A549 (cell line): ENCODE measurements at regions not wholly inside any gene's neighbourhood (a gene's known extent, or its start where the extent isn't known, plus 50 kb on each side); places are given as distances from the start of the nearest gene placed in this dataset.

Experiments
- ATAC-seq, 2 experiments: fragments of 200-7000 bp in 1 of 2; fragments of >200 bp in 1 of 2; cut with Nextera tagmentation in 1 of 2; cut with Tn5 transposase in 1 of 2; 3 replicates each; pipeline versions ENCODE4 v1.8.0 to v1.9.1; 2018 to 2020; ENCODE audit warnings: mild to moderate bottlenecking in 1 of 2, moderate library complexity in 1 of 2
- CTCF ChIA-PET: fragments of 300-600 bp; sonication (Branson Sonifier 250); formaldehyde crosslinking; extraction: SDS; loops from one replicate; lab custom pipeline; 2021; ENCODE audit warnings: antibody characterized with exemption, inconsistent platforms; lab: Yijun Ruan, JAX
- POLR2A ChIA-PET: fragments of 350-600 bp; formaldehyde crosslinking; extraction: SDS; loops from one replicate; lab custom pipeline; 2021; ENCODE audit warnings: antibody characterized with exemption, inconsistent platforms; lab: Yijun Ruan, JAX
- DNase-seq, 2 experiments: peaks; one replicate each; pipeline versions ENCODE4 v3.0.0 to v3.0.0-alpha.2; 2011 to 2016; ENCODE audit warnings: low read depth in 1 of 2, low spot score in 1 of 2
- FAIRE-seq: peaks from 2 replicates; lab custom pipeline; 2011; peaks lifted over from hg19 to GRCh38; lab: Jason Lieb, UNC
- H3K27ac ChIP-seq, 2 experiments: fragments of >200 bp; sonication (Bioruptor Twin); formaldehyde crosslinking; 3 replicates each; pipeline ENCODE4 v1.5.1; 2016 to 2017
- H3K4me1 ChIP-seq: fragments of >200 bp; sonication (Bioruptor Twin); formaldehyde crosslinking; 3 replicates; pipeline ENCODE4 v1.6.1; 2016
- H3K4me2 ChIP-seq: fragments of >200 bp; sonication (Bioruptor Twin); formaldehyde crosslinking; 3 replicates; pipeline ENCODE4 v1.6.1; 2016
- H3K4me3 ChIP-seq: fragments of >200 bp; sonication (Bioruptor Twin); formaldehyde crosslinking; 3 replicates; pipeline ENCODE4 v1.5.1; 2016
- H3K9me3 ChIP-seq: fragments of >200 bp; sonication (Bioruptor Twin); formaldehyde crosslinking; 3 replicates; pipeline ENCODE4 v1.6.1; 2016
- CBX2 ChIP-seq: fragments of 200-600 bp; sonication (generic); IDR thresholded peaks from 2 replicates; pipeline ENCODE4 v1.6.1; 2016; ENCODE audit warnings: low read depth, mild to moderate bottlenecking, borderline replicate concordance
- CEBPB ChIP-seq, 2 experiments: fragments of >200 bp in 1 of 2; sonication (Bioruptor Twin) in 1 of 2; formaldehyde crosslinking in 1 of 2; IDR thresholded peaks; 2 replicates each; pipeline ENCODE4 v1.6.1; 2012 to 2016
- EHMT2 ChIP-seq: fragments of 200-600 bp; sonication (generic); IDR thresholded peaks from 2 replicates; pipeline ENCODE4 v1.6.1; 2016; ENCODE audit warnings: antibody characterized with exemption, low read depth, mild to moderate bottlenecking, moderate library complexity
- FOSL2 ChIP-seq, 2 experiments: fragments of 450-650 bp in 1 of 2; fragments of >200 bp in 1 of 2; sonication (Bioruptor Twin) in 1 of 2; formaldehyde crosslinking; IDR thresholded peaks; 2 replicates each; pipeline versions ENCODE4 v1.5.0 to v1.6.1; 2016 to 2020; ENCODE audit warnings: mild to moderate bottlenecking in 1 of 2, moderate library complexity in 1 of 2
- HDAC2 ChIP-seq: fragments of 200-600 bp; sonication (generic); IDR thresholded peaks from 2 replicates; pipeline ENCODE4 v1.6.1; 2016
- HEYL ChIP-seq: fragments of 250-450 bp; sonication (Bioruptor Pico); IDR thresholded peaks from 2 replicates; pipeline ENCODE4 v1.8.0; 2021; ENCODE audit warnings: mild to moderate bottlenecking, moderate library complexity
- HOXA7 ChIP-seq: fragments of 250-450 bp; sonication (Bioruptor Pico); IDR thresholded peaks from 2 replicates; pipeline ENCODE4 v1.5.0; 2020; ENCODE audit warnings: mild to moderate bottlenecking, moderate library complexity
- HOXB5 ChIP-seq: fragments of 250-450 bp; sonication (Bioruptor Pico); IDR thresholded peaks from 2 replicates; pipeline ENCODE4 v1.5.0; 2020; ENCODE audit warnings: mild to moderate bottlenecking, moderate library complexity
- KDM5A ChIP-seq: fragments of 200-600 bp; sonication (generic); IDR thresholded peaks from 2 replicates; pipeline ENCODE4 v1.6.1; 2016; ENCODE audit warnings: antibody characterized with exemption, mild to moderate bottlenecking
- MAZ ChIP-seq: fragments of 150-350 bp; IDR thresholded peaks from 2 replicates; pipeline ENCODE4 v1.6.1; 2014; ENCODE audit warnings: antibody characterized with exemption, low read depth, low read length, borderline replicate concordance
- NFE2L2 ChIP-seq: fragments of 150-350 bp; conservative IDR thresholded peaks from 2 replicates; pipeline ENCODE4 v1.6.1; 2014; ENCODE audit warnings: low read length
- NPAS2 ChIP-seq: fragments of 250-450 bp; sonication (Bioruptor Pico); IDR thresholded peaks from 2 replicates; pipeline ENCODE4 v1.8.0; 2022; ENCODE audit warnings: mild to moderate bottlenecking, moderate library complexity, borderline replicate concordance
- PHF8 ChIP-seq: fragments of 200-600 bp; sonication (generic); IDR thresholded peaks from 2 replicates; pipeline ENCODE4 v1.6.1; 2016; ENCODE audit warnings: low read depth, mild to moderate bottlenecking, antibody characterized with exemption, moderate library complexity, borderline replicate concordance
- POLR2A ChIP-seq: IDR thresholded peaks from 2 replicates; pipeline ENCODE4 v1.6.1; 2012; ENCODE audit warnings: mild to moderate bottlenecking, low read length
- RCOR1 ChIP-seq: fragments of 150-350 bp; IDR thresholded peaks from 2 replicates; pipeline ENCODE4 v1.6.1; 2014; ENCODE audit warnings: antibody characterized with exemption, low read length, low read depth
- RNF2 ChIP-seq: fragments of 200-600 bp; sonication (generic); IDR thresholded peaks from 2 replicates; pipeline ENCODE4 v1.6.1; 2016; ENCODE audit warnings: low read depth, mild to moderate bottlenecking, antibody characterized with exemption, moderate library complexity, borderline replicate concordance
- SMC3 ChIP-seq: fragments of >200 bp; sonication (Bioruptor Twin); formaldehyde crosslinking; IDR thresholded peaks from 3 replicates; pipeline ENCODE4 v1.6.1; 2018; ENCODE audit warnings: inconsistent platforms
- SREBF2 ChIP-seq: fragments of 450-650 bp; IDR thresholded peaks from 2 replicates; pipeline ENCODE4 v1.6.1; 2014; ENCODE audit warnings: mild to moderate bottlenecking, moderate library complexity
- TP53 ChIP-seq: fragments of 250-450 bp; sonication (Bioruptor Pico); IDR thresholded peaks from 2 replicates; pipeline ENCODE4 v1.5.0; 2021; ENCODE audit warnings: mild to moderate bottlenecking, moderate library complexity
- ZC3H11A ChIP-seq: fragments of 450-650 bp; IDR thresholded peaks from 2 replicates; pipeline ENCODE4 v1.6.1; 2014; ENCODE audit warnings: antibody characterized with exemption, mild to moderate bottlenecking
- ZFP36 ChIP-seq: fragments of 450-650 bp; IDR thresholded peaks from 2 replicates; pipeline ENCODE4 v1.6.1; 2014; ENCODE audit warnings: borderline replicate concordance; ENCODE audit not compliant: partially characterized antibody
- WGBS: methylation state at CpG from one replicate; pipeline ENCODE4 v1.1.6; 2017; ENCODE audit errors: missing lambda C conversion rate; 5-methylcytosine and 5-hydroxymethylcytosine counted together
- TF ChIP-seq, protein P1 (sequence below): IDR thresholded peaks from 2 replicates; pipeline ENCODE4 v1.6.1; 2012
- TF ChIP-seq, protein P2 (sequence below): fragments of 450-650 bp; IDR thresholded peaks from 2 replicates; pipeline ENCODE4 v1.6.1; 2014; ENCODE audit warnings: antibody characterized with exemption
- TF ChIP-seq, protein P3 (sequence below): fragments of 200-600 bp; sonication (generic); IDR thresholded peaks from 2 replicates; pipeline ENCODE4 v1.6.1; 2016; ENCODE audit warnings: antibody characterized with exemption, mild to moderate bottlenecking, moderate library complexity
- TF ChIP-seq, protein P4 (sequence below): IDR thresholded peaks from 2 replicates; pipeline ENCODE4 v1.6.1; 2012
- TF ChIP-seq, protein P5 (sequence below): fragments of 150-350 bp; IDR thresholded peaks from 2 replicates; pipeline ENCODE4 v1.6.1; 2014; ENCODE audit warnings: low read depth, mild to moderate bottlenecking, low read length

DNA sequence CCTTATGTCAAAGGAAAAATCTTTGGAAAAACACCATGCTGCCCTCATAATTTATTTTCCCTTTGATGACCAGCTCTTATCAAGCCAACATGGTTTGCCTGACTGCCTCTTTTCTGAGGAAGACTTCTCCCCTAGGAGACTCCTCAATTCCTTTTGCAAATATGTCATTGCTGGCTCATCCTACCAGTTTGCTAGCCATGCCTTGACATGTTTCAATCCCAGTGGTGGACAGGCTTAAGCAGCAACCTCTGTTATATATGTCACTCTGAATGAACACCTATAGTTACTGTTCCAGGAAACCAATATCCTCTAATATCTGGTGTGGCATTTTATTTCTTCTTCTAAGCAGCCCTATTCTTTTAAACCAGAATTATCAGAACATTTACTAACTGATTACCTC lies 615.8 kb downstream of the HTR1A start:
- POLR2A ChIA-PET, result no interaction called here
- ATAC-seq (no peak), FAIRE-seq (no peak), DNase-seq (no peak)
- H3K9me3 ChIP-seq, result no peaks in the 10 kb centered on the region
- CTCF ChIA-PET, result no interaction called here
- no peak overlapping the region for H3K4me3 ChIP-seq
- H3K4me2 ChIP-seq, result no peak overlapping the region
- no peaks in the 10 kb centered on the region for H3K4me1 ChIP-seq
- no peak overlapping the region for H3K27ac ChIP-seq
- no peak for TF ChIP-seq ZFP36
- TF ChIP-seq SMC3, result no peak
- no peak for TF ChIP-seq POLR2A
- TF ChIP-seq HEYL (CRISPR knock-in tag), result no peak
- no peak for TF ChIP-seq ZC3H11A
- TF ChIP-seq, protein P1, sequence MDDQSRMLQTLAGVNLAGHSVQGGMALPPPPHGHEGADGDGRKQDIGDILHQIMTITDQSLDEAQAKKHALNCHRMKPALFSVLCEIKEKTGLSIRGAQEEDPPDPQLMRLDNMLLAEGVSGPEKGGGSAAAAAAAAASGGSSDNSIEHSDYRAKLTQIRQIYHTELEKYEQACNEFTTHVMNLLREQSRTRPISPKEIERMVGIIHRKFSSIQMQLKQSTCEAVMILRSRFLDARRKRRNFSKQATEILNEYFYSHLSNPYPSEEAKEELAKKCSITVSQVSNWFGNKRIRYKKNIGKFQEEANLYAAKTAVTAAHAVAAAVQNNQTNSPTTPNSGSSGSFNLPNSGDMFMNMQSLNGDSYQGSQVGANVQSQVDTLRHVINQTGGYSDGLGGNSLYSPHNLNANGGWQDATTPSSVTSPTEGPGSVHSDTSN, result no peak
- TF ChIP-seq FOSL2 (IDR thresholded peaks at IDR 0.05), result no peak
- no peak for TF ChIP-seq FOSL2 (CRISPR knock-in tag; IDR thresholded peaks at IDR 0.05)
- TF ChIP-seq SREBF2, result no peak
- no peak for TF ChIP-seq MAZ
- TF ChIP-seq, protein P2, sequence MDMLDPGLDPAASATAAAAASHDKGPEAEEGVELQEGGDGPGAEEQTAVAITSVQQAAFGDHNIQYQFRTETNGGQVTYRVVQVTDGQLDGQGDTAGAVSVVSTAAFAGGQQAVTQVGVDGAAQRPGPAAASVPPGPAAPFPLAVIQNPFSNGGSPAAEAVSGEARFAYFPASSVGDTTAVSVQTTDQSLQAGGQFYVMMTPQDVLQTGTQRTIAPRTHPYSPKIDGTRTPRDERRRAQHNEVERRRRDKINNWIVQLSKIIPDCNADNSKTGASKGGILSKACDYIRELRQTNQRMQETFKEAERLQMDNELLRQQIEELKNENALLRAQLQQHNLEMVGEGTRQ, result no peak
- no peak for TF ChIP-seq HOXB5
- TF ChIP-seq RNF2, result no peak
- TF ChIP-seq, protein P3, sequence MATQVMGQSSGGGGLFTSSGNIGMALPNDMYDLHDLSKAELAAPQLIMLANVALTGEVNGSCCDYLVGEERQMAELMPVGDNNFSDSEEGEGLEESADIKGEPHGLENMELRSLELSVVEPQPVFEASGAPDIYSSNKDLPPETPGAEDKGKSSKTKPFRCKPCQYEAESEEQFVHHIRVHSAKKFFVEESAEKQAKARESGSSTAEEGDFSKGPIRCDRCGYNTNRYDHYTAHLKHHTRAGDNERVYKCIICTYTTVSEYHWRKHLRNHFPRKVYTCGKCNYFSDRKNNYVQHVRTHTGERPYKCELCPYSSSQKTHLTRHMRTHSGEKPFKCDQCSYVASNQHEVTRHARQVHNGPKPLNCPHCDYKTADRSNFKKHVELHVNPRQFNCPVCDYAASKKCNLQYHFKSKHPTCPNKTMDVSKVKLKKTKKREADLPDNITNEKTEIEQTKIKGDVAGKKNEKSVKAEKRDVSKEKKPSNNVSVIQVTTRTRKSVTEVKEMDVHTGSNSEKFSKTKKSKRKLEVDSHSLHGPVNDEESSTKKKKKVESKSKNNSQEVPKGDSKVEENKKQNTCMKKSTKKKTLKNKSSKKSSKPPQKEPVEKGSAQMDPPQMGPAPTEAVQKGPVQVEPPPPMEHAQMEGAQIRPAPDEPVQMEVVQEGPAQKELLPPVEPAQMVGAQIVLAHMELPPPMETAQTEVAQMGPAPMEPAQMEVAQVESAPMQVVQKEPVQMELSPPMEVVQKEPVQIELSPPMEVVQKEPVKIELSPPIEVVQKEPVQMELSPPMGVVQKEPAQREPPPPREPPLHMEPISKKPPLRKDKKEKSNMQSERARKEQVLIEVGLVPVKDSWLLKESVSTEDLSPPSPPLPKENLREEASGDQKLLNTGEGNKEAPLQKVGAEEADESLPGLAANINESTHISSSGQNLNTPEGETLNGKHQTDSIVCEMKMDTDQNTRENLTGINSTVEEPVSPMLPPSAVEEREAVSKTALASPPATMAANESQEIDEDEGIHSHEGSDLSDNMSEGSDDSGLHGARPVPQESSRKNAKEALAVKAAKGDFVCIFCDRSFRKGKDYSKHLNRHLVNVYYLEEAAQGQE, result no peak
- TF ChIP-seq NFE2L2, result no peak
- TF ChIP-seq, protein P4, sequence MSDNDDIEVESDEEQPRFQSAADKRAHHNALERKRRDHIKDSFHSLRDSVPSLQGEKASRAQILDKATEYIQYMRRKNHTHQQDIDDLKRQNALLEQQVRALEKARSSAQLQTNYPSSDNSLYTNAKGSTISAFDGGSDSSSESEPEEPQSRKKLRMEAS, result no peak
- TF ChIP-seq RCOR1, result no peak
- TF ChIP-seq EHMT2, result no peak

DNA sequence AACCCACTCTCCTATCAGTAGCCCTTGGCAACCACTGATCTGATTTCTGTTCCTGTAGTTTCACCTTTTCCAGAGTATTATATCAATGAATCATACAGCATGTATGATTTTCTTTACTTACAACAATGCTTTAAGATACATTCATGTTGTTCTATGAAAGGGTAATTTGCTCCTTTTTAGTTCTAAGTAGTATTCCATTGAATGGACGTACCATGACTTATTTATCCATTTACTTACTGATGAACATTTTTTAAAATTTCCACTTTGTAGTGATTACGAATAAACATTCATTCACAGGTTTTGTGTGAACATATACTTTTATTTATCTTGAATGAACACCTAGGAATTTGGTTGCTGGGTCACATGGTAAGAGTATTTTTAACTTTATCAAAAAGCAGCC lies 620.8 kb downstream of the HTR1A start:
- FAIRE-seq, result no peak
- CTCF ChIA-PET, result no interaction called here
- 0% methylated on average over 2 of the region's 2 CpGs for WGBS

More for the DNA sequence above, 620.8 kb downstream of the HTR1A start:
- no peak for TF ChIP-seq TP53 (CRISPR knock-in tag)
- no peak for TF ChIP-seq KDM5A
- TF ChIP-seq HDAC2, result no peak
- TF ChIP-seq CBX2, result no peak
- no peak for TF ChIP-seq HOXA7 (CRISPR knock-in tag)
- TF ChIP-seq EHMT2, result no peak
- no peak for TF ChIP-seq RNF2
- TF ChIP-seq, protein P5, sequence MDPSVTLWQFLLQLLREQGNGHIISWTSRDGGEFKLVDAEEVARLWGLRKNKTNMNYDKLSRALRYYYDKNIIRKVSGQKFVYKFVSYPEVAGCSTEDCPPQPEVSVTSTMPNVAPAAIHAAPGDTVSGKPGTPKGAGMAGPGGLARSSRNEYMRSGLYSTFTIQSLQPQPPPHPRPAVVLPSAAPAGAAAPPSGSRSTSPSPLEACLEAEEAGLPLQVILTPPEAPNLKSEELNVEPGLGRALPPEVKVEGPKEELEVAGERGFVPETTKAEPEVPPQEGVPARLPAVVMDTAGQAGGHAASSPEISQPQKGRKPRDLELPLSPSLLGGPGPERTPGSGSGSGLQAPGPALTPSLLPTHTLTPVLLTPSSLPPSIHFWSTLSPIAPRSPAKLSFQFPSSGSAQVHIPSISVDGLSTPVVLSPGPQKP, result no peak
- TF ChIP-seq, protein P2, result no peak
- no peak for TF ChIP-seq NPAS2 (CRISPR knock-in tag)
- TF ChIP-seq RCOR1, result no peak
- TF ChIP-seq SREBF2, result no peak
- no peak for TF ChIP-seq CEBPB (IDR thresholded peaks at IDR 0.05)
- TF ChIP-seq PHF8, result no peak
- TF ChIP-seq, protein P1, result no peak
- DNase-seq (no peak), ATAC-seq (no peak)
- POLR2A ChIA-PET, result no interaction called here
- Histone ChIP-seq H3K4me3 (no peak overlapping the region), H3K4me2 (no peak overlapping the region), H3K4me1 (no peaks in the 10 kb centered on the region), H3K9me3 (peaks cover 4% of the 10 kb centered on the region; the same call in 1 of the 3 replicates), H3K27ac (no peak overlapping the region)
